K562 (cell line): ENCODE measurements at regions not wholly inside any gene's neighbourhood (a gene's known extent, or its start where the extent isn't known, plus 50 kb on each side); places are given as distances from the start of the nearest gene placed in this dataset.

Source experiments
- CTBP1 ChIP-seq: fragments of 450-650 bp; IDR thresholded peaks from 2 replicates; pipeline ENCODE4 v1.6.1; 2016; ENCODE audit warnings: borderline replicate concordance
- MCM7 ChIP-seq, 2 experiments: fragments of 450-650 bp; IDR thresholded peaks; 2 replicates each; pipeline ENCODE4 v1.6.1; 2016 to 2018
- SMC3 ChIP-seq: conservative IDR thresholded peaks from 2 replicates; pipeline ENCODE4 v1.6.1; 2011; ENCODE audit warnings: low read depth, low read length, improper control_type of control experiment; ENCODE audit not compliant: insufficient read depth
- ZNF133 ChIP-seq: fragments of 250-450 bp; sonication (Bioruptor Pico); IDR thresholded peaks from 2 replicates; pipeline ENCODE4 v1.4.0; 2020; ENCODE audit warnings: mild to moderate bottlenecking
- TF ChIP-seq, protein P1 (sequence below), 2 experiments: fragments of 450-650 bp; formaldehyde crosslinking in 1 of 2; IDR thresholded peaks; 2 replicates each; pipeline versions ENCODE4 v1.4.0 to v1.6.1; 2014 to 2020; ENCODE audit warnings: mild to moderate bottlenecking in 2 of 2, borderline replicate concordance in 1 of 2, low read depth in 1 of 2
- TF ChIP-seq, protein P2 (sequence below): fragments of 450-650 bp; formaldehyde crosslinking; conservative IDR thresholded peaks from 2 replicates; pipeline ENCODE4 v1.4.0; 2022; ENCODE audit warnings: mild to moderate bottlenecking, missing genetic modification characterization

DNA sequence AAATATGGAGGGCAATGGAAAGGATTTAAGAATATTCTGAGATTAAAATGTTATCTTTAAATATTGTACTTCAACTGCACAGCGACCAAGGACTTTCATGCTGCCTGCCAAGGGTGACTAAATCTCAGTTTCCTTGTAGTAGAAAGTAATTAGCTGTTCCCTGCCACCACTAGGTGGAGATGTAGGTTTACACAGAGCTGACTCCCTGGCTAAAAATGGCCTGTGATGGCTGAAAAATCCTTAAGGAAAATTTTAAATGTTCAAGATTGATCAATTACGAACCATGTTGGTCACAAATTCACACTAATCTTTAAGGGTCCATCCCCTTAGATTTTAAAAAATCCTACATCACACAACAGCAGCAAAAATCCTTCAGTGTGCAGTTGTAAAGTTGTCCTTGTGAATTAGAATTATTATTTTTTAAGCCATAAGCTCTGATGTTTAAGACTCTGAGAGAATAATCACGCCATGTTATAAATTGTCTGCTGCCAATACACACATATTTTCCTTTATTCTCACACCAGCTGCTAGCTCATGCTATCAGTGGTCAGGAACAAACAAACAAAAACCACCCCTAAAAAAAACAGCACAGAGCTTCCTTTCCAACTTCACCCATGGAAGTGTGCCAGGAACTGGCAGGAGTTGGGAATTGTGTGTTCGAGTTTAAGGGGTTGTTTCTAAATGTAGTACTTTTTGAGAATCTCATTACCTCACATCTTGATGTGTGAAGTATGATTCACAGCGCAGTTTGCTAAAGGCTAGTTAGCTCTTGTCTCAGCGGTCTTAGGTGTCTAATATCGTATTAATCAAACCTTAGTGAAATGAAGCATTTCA, 399.8 kb downstream of the TMEM182 start (continued):
- TF ChIP-seq, protein P1, sequence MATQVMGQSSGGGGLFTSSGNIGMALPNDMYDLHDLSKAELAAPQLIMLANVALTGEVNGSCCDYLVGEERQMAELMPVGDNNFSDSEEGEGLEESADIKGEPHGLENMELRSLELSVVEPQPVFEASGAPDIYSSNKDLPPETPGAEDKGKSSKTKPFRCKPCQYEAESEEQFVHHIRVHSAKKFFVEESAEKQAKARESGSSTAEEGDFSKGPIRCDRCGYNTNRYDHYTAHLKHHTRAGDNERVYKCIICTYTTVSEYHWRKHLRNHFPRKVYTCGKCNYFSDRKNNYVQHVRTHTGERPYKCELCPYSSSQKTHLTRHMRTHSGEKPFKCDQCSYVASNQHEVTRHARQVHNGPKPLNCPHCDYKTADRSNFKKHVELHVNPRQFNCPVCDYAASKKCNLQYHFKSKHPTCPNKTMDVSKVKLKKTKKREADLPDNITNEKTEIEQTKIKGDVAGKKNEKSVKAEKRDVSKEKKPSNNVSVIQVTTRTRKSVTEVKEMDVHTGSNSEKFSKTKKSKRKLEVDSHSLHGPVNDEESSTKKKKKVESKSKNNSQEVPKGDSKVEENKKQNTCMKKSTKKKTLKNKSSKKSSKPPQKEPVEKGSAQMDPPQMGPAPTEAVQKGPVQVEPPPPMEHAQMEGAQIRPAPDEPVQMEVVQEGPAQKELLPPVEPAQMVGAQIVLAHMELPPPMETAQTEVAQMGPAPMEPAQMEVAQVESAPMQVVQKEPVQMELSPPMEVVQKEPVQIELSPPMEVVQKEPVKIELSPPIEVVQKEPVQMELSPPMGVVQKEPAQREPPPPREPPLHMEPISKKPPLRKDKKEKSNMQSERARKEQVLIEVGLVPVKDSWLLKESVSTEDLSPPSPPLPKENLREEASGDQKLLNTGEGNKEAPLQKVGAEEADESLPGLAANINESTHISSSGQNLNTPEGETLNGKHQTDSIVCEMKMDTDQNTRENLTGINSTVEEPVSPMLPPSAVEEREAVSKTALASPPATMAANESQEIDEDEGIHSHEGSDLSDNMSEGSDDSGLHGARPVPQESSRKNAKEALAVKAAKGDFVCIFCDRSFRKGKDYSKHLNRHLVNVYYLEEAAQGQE (IDR thresholded peaks at IDR 0.05; ENCODE audit: borderline replicate concordance): peak; percentile 50; the same call in 1 of the 2 replicates
- TF ChIP-seq, protein P1 (CRISPR knock-in tag; IDR thresholded peaks at IDR 0.05; ENCODE audit: low read depth): no peak
- TF ChIP-seq, protein P2, sequence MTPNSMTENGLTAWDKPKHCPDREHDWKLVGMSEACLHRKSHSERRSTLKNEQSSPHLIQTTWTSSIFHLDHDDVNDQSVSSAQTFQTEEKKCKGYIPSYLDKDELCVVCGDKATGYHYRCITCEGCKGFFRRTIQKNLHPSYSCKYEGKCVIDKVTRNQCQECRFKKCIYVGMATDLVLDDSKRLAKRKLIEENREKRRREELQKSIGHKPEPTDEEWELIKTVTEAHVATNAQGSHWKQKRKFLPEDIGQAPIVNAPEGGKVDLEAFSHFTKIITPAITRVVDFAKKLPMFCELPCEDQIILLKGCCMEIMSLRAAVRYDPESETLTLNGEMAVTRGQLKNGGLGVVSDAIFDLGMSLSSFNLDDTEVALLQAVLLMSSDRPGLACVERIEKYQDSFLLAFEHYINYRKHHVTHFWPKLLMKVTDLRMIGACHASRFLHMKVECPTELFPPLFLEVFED (CRISPR knock-in tag): no peak
- TF ChIP-seq MCM7 (IDR thresholded peaks at IDR 0.05): no peak
- TF ChIP-seq CTBP1: no peak
- TF ChIP-seq ZNF133 (CRISPR knock-in tag): no peak
- TF ChIP-seq SMC3: peak; percentile 55
